Large intestine (tissue), 3 donors: ENCODE measurements at regions not wholly inside any gene's neighbourhood (a gene's known extent, or its start where the extent isn't known, plus 50 kb on each side); places are given as distances from the start of the nearest gene placed in this dataset.
A peak's percentile ranks its signal among the peaks of the same experiment; 100 is the strongest.

Experiments
- DNase-seq, 2 donors: peaks; one replicate each; pipeline versions ENCODE4 v3.0.0 to v3.0.0-alpha.2; 2013
- H3K27ac ChIP-seq: one replicate; pipeline ENCODE4 v1.5.1; 2013; ENCODE audit warnings: low read length
- H3K27me3 ChIP-seq: 2 replicates; pipeline ENCODE4 v1.6.1; 2013; ENCODE audit warnings: low read length; ENCODE audit not compliant: control insufficient read depth, insufficient read depth
- H3K36me3 ChIP-seq: 2 replicates; pipeline ENCODE4 v1.6.1; 2013; ENCODE audit warnings: low read length; ENCODE audit not compliant: control insufficient read depth, insufficient read depth
- H3K4me1 ChIP-seq: one replicate; pipeline ENCODE4 v1.6.1; 2013; ENCODE audit warnings: low read length; ENCODE audit not compliant: control insufficient read depth, insufficient read depth
- H3K4me3 ChIP-seq: one replicate; pipeline ENCODE4 v1.5.1; 2013; ENCODE audit warnings: low read length
- H3K9me3 ChIP-seq: one replicate; pipeline ENCODE4 v1.6.1; 2013; ENCODE audit warnings: mild to moderate bottlenecking, low read depth, low read length, moderate library complexity; ENCODE audit not compliant: control insufficient read depth
- WGBS: methylation state at CpG from one replicate; pipeline ENCODE4 v1.1.5; 2013; ENCODE audit warnings: low lambda C conversion rate; ENCODE audit not compliant: insufficient coverage; 5-methylcytosine and 5-hydroxymethylcytosine counted together

GRCh38 chr18:52283927-52284326, 56.1 kb upstream of the DCC start:
- H3K9me3 ChIP-seq = no peaks in the 10 kb centered on the region
- H3K27me3 ChIP-seq = no peaks in the 10 kb centered on the region
- no peak for DNase-seq
- 100% methylated on average over 1 of the region's 1 CpG for WGBS
- H3K36me3 ChIP-seq = no peaks in the 10 kb centered on the region
- no peak overlapping the region for H3K4me3 ChIP-seq
- H3K27ac ChIP-seq = no peak overlapping the region
- H3K4me1 ChIP-seq = no peaks in the 10 kb centered on the region

GRCh38 chr18:52286675-52287074, 53.3 kb upstream of the DCC start:
- 77% methylated on average over 3 of the region's 6 CpGs for WGBS
- DNase-seq = no peak
- no peaks in the 10 kb centered on the region for H3K36me3 ChIP-seq

GRCh38 chr18:52287151-52287550, 52.8 kb upstream of the DCC start:
- H3K27ac ChIP-seq = no peak overlapping the region
- no CpG with 5 or more reads among the region's 1 CpG for WGBS
- no peaks in the 10 kb centered on the region for H3K9me3 ChIP-seq
- H3K36me3 ChIP-seq = no peaks in the 10 kb centered on the region
- no peak overlapping the region for H3K4me3 ChIP-seq
- H3K4me1 ChIP-seq = no peaks in the 10 kb centered on the region
- no peak for DNase-seq
- H3K27me3 ChIP-seq = no peaks in the 10 kb centered on the region

More at GRCh38 chr18:52286675-52287074, 53.3 kb upstream of the DCC start:
- H3K4me1 ChIP-seq = no peaks in the 10 kb centered on the region
- no peaks in the 10 kb centered on the region for H3K9me3 ChIP-seq
- no peak overlapping the region for H3K4me3 ChIP-seq
- H3K27ac ChIP-seq = no peak overlapping the region
- no peaks in the 10 kb centered on the region for H3K27me3 ChIP-seq

- Histone ChIP-seq H3K4me1 (no peaks in the 10 kb centered on the region), H3K9me3 (no peaks in the 10 kb centered on the region), H3K36me3 (no peaks in the 10 kb centered on the region), H3K27ac (no peak overlapping the region), H3K27me3 (no peaks in the 10 kb centered on the region), H3K4me3 (no peak overlapping the region)
- WGBS = 71% methylated on average over 1 of the region's 7 CpGs
- DNase-seq = peak; percentile 17 to 26
Observed at GRCh38 chr18:52288403-52289004, 51.5 kb upstream of the DCC start.

GRCh38 chr18:52289392-52289791, 50.6 kb upstream of the DCC start:
- no CpG with 5 or more reads among the region's 1 CpG for WGBS
- Histone ChIP-seq H3K4me3 (no peak overlapping the region), H3K27me3 (no peaks in the 10 kb centered on the region), H3K27ac (no peak overlapping the region), H3K9me3 (no peaks in the 10 kb centered on the region), H3K4me1 (no peaks in the 10 kb centered on the region), H3K36me3 (no peaks in the 10 kb centered on the region)
- no peak for DNase-seq
